GM12878 (cell line): ENCODE measurements at regions not wholly inside any gene's neighbourhood (a gene's known extent, or its start where the extent isn't known, plus 50 kb on each side); places are given as distances from the start of the nearest gene placed in this dataset.

Experiments used
- ATAC-seq: fragments of 200-7000 bp; cut with Tn5 transposase; 3 replicates; pipeline ENCODE4 v1.9.1; 2020; ENCODE audit warnings: mild to moderate bottlenecking, moderate library complexity
- BruUV-seq: library from RNA; stranded (reverse); fragments of 400-500 nt; replicated peaks from 2 replicates; lab custom pipeline; 2021; lab: Mats Ljungman, UMichigan
- CTCF ChIA-PET: fragments of 300-600 bp; sonication (Branson Sonifier 250); formaldehyde crosslinking; extraction: SDS; loops from one replicate; lab custom pipeline; 2021; ENCODE audit warnings: inconsistent platforms; lab: Yijun Ruan, JAX
- POLR2A ChIA-PET: fragments of 350-600 bp; formaldehyde crosslinking; extraction: SDS; loops from one replicate; lab custom pipeline; 2021; ENCODE audit warnings: inconsistent platforms; lab: Charles Lee
- RAD21 ChIA-PET: fragments of 300-600 bp; sonication (Branson Sonifier 250); formaldehyde crosslinking; loops from one replicate; lab custom pipeline; 2023; ENCODE audit warnings: antibody characterized with exemption; ENCODE audit not compliant: unreplicated experiment; lab: Charles Lee
- SMC1A ChIA-PET: fragments of 300-600 bp; sonication (Branson Sonifier 250); formaldehyde crosslinking; loops from one replicate; lab custom pipeline; 2023; ENCODE audit not compliant: unreplicated experiment, uncharacterized antibody; lab: Charles Lee
- DNase-seq: peaks from one replicate; pipeline ENCODE4 v3.0.0-alpha.2; 2011; ENCODE audit warnings: low read depth, low spot score
- FAIRE-seq: peaks from 3 replicates; lab custom pipeline; 2011; peaks lifted over from hg19 to GRCh38; lab: Jason Lieb, UNC
- H2AFZ ChIP-seq: 2 replicates; pipeline ENCODE4 v1.6.0; 2011; ENCODE audit warnings: low read depth, low read length, control low read depth; ENCODE audit not compliant: control insufficient read depth
- H3K27ac ChIP-seq: 2 replicates; pipeline ENCODE4 v1.5.1; 2011; ENCODE audit warnings: control low read depth; ENCODE audit not compliant: control insufficient read depth, insufficient read depth
- H3K27me3 ChIP-seq, 2 experiments: replicated peaks in 1 of 2; 2 replicates each; pipeline versions ENCODE4 v1.6.0 to v1.6.1; 2011; ENCODE audit warnings: low read length in 1 of 2; ENCODE audit not compliant: control insufficient read depth in 2 of 2, insufficient read depth in 2 of 2
- H3K36me3 ChIP-seq, 2 experiments: 2 replicates each; pipeline ENCODE4 v1.5.1; 2011; ENCODE audit warnings: low read length in 1 of 2; ENCODE audit not compliant: control insufficient read depth in 2 of 2, insufficient read depth in 2 of 2
- H3K4me1 ChIP-seq: 2 replicates; pipeline ENCODE4 v1.6.1; 2011; ENCODE audit warnings: mild to moderate bottlenecking, low read length, moderate library complexity, mixed read lengths; ENCODE audit not compliant: control insufficient read depth, insufficient read depth
- H3K4me2 ChIP-seq: 2 replicates; pipeline ENCODE4 v1.6.0; 2011; ENCODE audit warnings: control low read depth; ENCODE audit not compliant: control insufficient read depth, insufficient read depth
- H3K4me3 ChIP-seq: fragments of 200-600 bp; sonication (generic); 2 replicates; pipeline ENCODE4 v1.5.1; 2016
- H3K79me2 ChIP-seq: 2 replicates; pipeline ENCODE4 v1.6.0; 2011; ENCODE audit warnings: low read length; ENCODE audit not compliant: control insufficient read depth, insufficient read depth
- H3K9ac ChIP-seq: 2 replicates; pipeline ENCODE4 v1.8.0; 2011; ENCODE audit warnings: low read length, control low read depth, mixed read lengths; ENCODE audit not compliant: control insufficient read depth, insufficient read depth
- H3K9me3 ChIP-seq: replicated peaks from 3 replicates; pipeline ENCODE4 v1.5.1; 2011; ENCODE audit warnings: mild to moderate bottlenecking, low read length; ENCODE audit not compliant: control insufficient read depth, insufficient read depth
- H4K20me1 ChIP-seq: 2 replicates; pipeline ENCODE4 v1.6.0; 2011; ENCODE audit not compliant: control insufficient read depth, insufficient read depth
- HDAC2 ChIP-seq: fragments of 200-600 bp; sonication (generic); IDR thresholded peaks from 2 replicates; pipeline ENCODE4 v1.6.1; 2017
- IRF4 ChIP-seq: IDR thresholded peaks from 2 replicates; pipeline ENCODE4 v1.6.1; 2011; ENCODE audit warnings: low read depth, low read length
- MEF2B ChIP-seq: fragments of 450-650 bp; IDR thresholded peaks from 2 replicates; pipeline ENCODE4 v1.6.1; 2018; ENCODE audit warnings: mild to moderate bottlenecking, moderate library complexity; ENCODE audit not compliant: partially characterized antibody, poor library complexity, severe bottlenecking
- SMAD5 ChIP-seq: IDR thresholded peaks from 2 replicates; pipeline ENCODE4 v1.6.1; 2016; ENCODE audit warnings: antibody characterized with exemption, low read depth
- SRF ChIP-seq, 2 experiments: IDR thresholded peaks; 2 replicates each; pipeline ENCODE4 v1.6.1; 2011; ENCODE audit warnings: low read depth in 2 of 2, low read length in 2 of 2, mild to moderate bottlenecking in 1 of 2, moderate library complexity in 1 of 2
- SUPT20H ChIP-seq: IDR thresholded peaks from 2 replicates; pipeline ENCODE4 v1.6.1; 2011; ENCODE audit warnings: low read depth, mild to moderate bottlenecking, low read length, moderate library complexity, borderline replicate concordance; ENCODE audit not compliant: control insufficient read depth
- TCF12 ChIP-seq: IDR thresholded peaks from 2 replicates; pipeline ENCODE4 v1.6.1; 2011; ENCODE audit warnings: low read depth, mild to moderate bottlenecking, low read length
- ZZZ3 ChIP-seq: IDR thresholded peaks from 2 replicates; pipeline ENCODE4 v1.6.1; 2011; ENCODE audit warnings: low read depth; ENCODE audit not compliant: control insufficient read depth, insufficient read length
- WGBS: methylation state at CpG from one replicate; pipeline ENCODE4 v1.1.6; 2016; ENCODE audit warnings: low lambda C conversion rate; ENCODE audit not compliant: insufficient replicate concordance, insufficient coverage; ENCODE audit errors: missing lambda C conversion rate; 5-methylcytosine and 5-hydroxymethylcytosine counted together
- in situ Hi-C: fragments of 300-500 bp; cut with MboI; formaldehyde crosslinking; loops from 9 replicates; pipeline ENCODE4 v1.14.3; 2018; ENCODE audit warnings: mixed read lengths
- intact Hi-C: fragments of 100-400 bp; cut with micrococcal nuclease; formaldehyde crosslinking; loops from one replicate; pipeline ENCODE4 v1.14.2; 2022; ENCODE audit not compliant: unreplicated experiment
- TF ChIP-seq, protein P1 (sequence below): fragments of 450-650 bp; IDR thresholded peaks from 2 replicates; pipeline ENCODE4 v1.6.1; 2017; ENCODE audit warnings: mild to moderate bottlenecking, low read depth, inconsistent platforms; ENCODE audit not compliant: poor library complexity, severe bottlenecking
- TF ChIP-seq, protein P2 (sequence below): fragments of 450-650 bp; IDR thresholded peaks from 2 replicates; pipeline ENCODE4 v1.6.1; 2014; ENCODE audit warnings: mild to moderate bottlenecking

GRCh38 chr14:39957290-39957689 is 525.1 kb upstream of the FBXO33 start:
- BruUV-seq: no TSS peak
- 1% methylated on average over 3 of the region's 3 CpGs for WGBS
- intact Hi-C loops: loop anchor here (10.0 kb wide), 2 partner anchors 382 to 428 kb away; no protein-coding TSS in a partner anchor

More at GRCh38 chr14:39957290-39957689, 525.1 kb upstream of the FBXO33 start:
- TF ChIP-seq, protein P1, sequence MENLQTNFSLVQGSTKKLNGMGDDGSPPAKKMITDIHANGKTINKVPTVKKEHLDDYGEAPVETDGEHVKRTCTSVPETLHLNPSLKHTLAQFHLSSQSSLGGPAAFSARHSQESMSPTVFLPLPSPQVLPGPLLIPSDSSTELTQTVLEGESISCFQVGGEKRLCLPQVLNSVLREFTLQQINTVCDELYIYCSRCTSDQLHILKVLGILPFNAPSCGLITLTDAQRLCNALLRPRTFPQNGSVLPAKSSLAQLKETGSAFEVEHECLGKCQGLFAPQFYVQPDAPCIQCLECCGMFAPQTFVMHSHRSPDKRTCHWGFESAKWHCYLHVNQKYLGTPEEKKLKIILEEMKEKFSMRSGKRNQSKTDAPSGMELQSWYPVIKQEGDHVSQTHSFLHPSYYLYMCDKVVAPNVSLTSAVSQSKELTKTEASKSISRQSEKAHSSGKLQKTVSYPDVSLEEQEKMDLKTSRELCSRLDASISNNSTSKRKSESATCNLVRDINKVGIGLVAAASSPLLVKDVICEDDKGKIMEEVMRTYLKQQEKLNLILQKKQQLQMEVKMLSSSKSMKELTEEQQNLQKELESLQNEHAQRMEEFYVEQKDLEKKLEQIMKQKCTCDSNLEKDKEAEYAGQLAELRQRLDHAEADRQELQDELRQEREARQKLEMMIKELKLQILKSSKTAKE: no peak
- TF ChIP-seq, protein P2, sequence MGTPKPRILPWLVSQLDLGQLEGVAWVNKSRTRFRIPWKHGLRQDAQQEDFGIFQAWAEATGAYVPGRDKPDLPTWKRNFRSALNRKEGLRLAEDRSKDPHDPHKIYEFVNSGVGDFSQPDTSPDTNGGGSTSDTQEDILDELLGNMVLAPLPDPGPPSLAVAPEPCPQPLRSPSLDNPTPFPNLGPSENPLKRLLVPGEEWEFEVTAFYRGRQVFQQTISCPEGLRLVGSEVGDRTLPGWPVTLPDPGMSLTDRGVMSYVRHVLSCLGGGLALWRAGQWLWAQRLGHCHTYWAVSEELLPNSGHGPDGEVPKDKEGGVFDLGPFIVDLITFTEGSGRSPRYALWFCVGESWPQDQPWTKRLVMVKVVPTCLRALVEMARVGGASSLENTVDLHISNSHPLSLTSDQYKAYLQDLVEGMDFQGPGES: no peak
- TF ChIP-seq SMAD5 (no peak), SRF (IDR thresholded peaks at IDR 0.05; ENCODE audit: low read depth in 2 of 2, low read length in 2 of 2) (no peak), TCF12 (no peak), ZZZ3 (no peak), MEF2B (no peak), HDAC2 (no peak), SUPT20H (no peak), IRF4 (no peak)
- H3K27me3 ChIP-seq: no peaks in the 10 kb centered on the region
- no peak for DNase-seq
- ChIA-PET CTCF (interaction anchor here (0.7 to 4.5 kb wide), 20 partner anchors 10 to 1643 kb away, joined by 3 to 38 read pairs (median 4); no protein-coding TSS in a partner anchor), RAD21 (interaction anchor here (1.0 to 4.8 kb wide), 6 partner anchors 10 to 460 kb away, joined by 3 to 32 read pairs (median 5); no protein-coding TSS in a partner anchor), SMC1A (interaction anchor here (0.7 to 4.4 kb wide), 16 partner anchors 11 to 1644 kb away, joined by 3 to 44 read pairs (median 4); no protein-coding TSS in a partner anchor), POLR2A (no interaction called here)
- no peak overlapping the region for H2AFZ ChIP-seq
- no peaks in the 10 kb centered on the region for H3K4me1 ChIP-seq
- H3K27ac ChIP-seq: no peak overlapping the region
- H3K9ac ChIP-seq: no peak overlapping the region
- no peaks in the 10 kb centered on the region for H3K9me3 ChIP-seq
- no peak overlapping the region for H3K4me2 ChIP-seq
- in situ Hi-C loops: no loop called here
- H4K20me1 ChIP-seq: no peaks in the 10 kb centered on the region
- no peak overlapping the region for H3K4me3 ChIP-seq
- ATAC-seq: peak; percentile 82
- FAIRE-seq: no peak
- no peaks in the 10 kb centered on the region for H3K36me3 ChIP-seq
- H3K79me2 ChIP-seq: no peaks in the 10 kb centered on the region
